Panc1 (cell line): ENCODE measurements at regions not wholly inside any gene's neighbourhood (a gene's known extent, or its start where the extent isn't known, plus 50 kb on each side); places are given as distances from the start of the nearest gene placed in this dataset.

Experiments
- ATAC-seq: fragments of 200-7000 bp; cut with Tn5 transposase; 2 replicates; pipeline ENCODE4 v1.9.1; 2020; ENCODE audit warnings: mild to moderate bottlenecking, moderate library complexity
- BruUV-seq: library from RNA; stranded (reverse); fragments of 400-500 nt; replicated peaks from 2 replicates; lab custom pipeline; 2021; lab: Mats Ljungman, UMichigan
- CTCF ChIA-PET: fragments of 300-600 bp; sonication (Branson Sonifier 250); formaldehyde crosslinking; loops from one replicate; lab custom pipeline; 2022; ENCODE audit warnings: antibody characterized with exemption; lab: Charles Lee
- POLR2A ChIA-PET: fragments of 300-600 bp; sonication (Branson Sonifier 250); formaldehyde crosslinking; loops from one replicate; lab custom pipeline; 2022; ENCODE audit warnings: antibody characterized with exemption; lab: Charles Lee
- DNase-seq: peaks from one replicate; pipeline ENCODE4 v3.0.0-alpha.2; 2010; ENCODE audit warnings: low read depth, low spot score
- H3K27ac ChIP-seq: 2 replicates; pipeline ENCODE4 v1.5.1; 2011; ENCODE audit warnings: mild to moderate bottlenecking, low read length, inconsistent platforms
- H3K27me3 ChIP-seq: fragments of 200-500 bp; sonication (Bioruptor generic); 2 replicates; pipeline ENCODE4 v1.6.0; 2014; ENCODE audit warnings: low read length, inconsistent platforms; ENCODE audit not compliant: control insufficient read depth, insufficient read depth
- H3K36me3 ChIP-seq: fragments of 200-500 bp; sonication (Bioruptor generic); 2 replicates; pipeline ENCODE4 v1.5.1; 2014; ENCODE audit warnings: inconsistent platforms, mild to moderate bottlenecking, low read length, moderate library complexity; ENCODE audit not compliant: control insufficient read depth, insufficient read depth
- H3K4me1 ChIP-seq: 2 replicates; pipeline ENCODE4 v1.5.1; 2011; ENCODE audit warnings: inconsistent platforms, mild to moderate bottlenecking, low read length, moderate library complexity; ENCODE audit not compliant: control insufficient read depth, insufficient read depth
- H3K4me3 ChIP-seq, 2 experiments: 2 replicates each; pipeline ENCODE4 v1.5.1; 2011 to 2012; ENCODE audit warnings: low read depth in 2 of 2, low read length in 2 of 2, mild to moderate bottlenecking in 2 of 2, inconsistent platforms in 1 of 2, moderate library complexity in 1 of 2
- H3K9me3 ChIP-seq: fragments of 200-500 bp; sonication (Bioruptor generic); 2 replicates; pipeline ENCODE4 v1.5.1; 2014; ENCODE audit warnings: low read depth, mild to moderate bottlenecking, inconsistent platforms, low read length, moderate library complexity; ENCODE audit not compliant: control insufficient read depth, insufficient read depth
- POLR2AphosphoS5 ChIP-seq: IDR thresholded peaks from 2 replicates; pipeline ENCODE4 v1.6.1; 2012; ENCODE audit warnings: mild to moderate bottlenecking, low read depth, low read length, moderate library complexity
- SIN3A ChIP-seq: IDR thresholded peaks from 2 replicates; pipeline ENCODE4 v1.6.1; 2012; ENCODE audit warnings: low read depth, mild to moderate bottlenecking, low read length, moderate library complexity, borderline replicate concordance; ENCODE audit not compliant: insufficient read depth
- TCF7L2 ChIP-seq: IDR thresholded peaks from 2 replicates; pipeline ENCODE4 v1.6.1; 2011; ENCODE audit warnings: mild to moderate bottlenecking, low read depth, low read length, inconsistent platforms
- in situ Hi-C: cut with HindIII; loops from 2 replicates; pipeline ENCODE4 v1.10.0; 2016; ENCODE audit warnings: low sequenced_read_pairs, low pct_unique_long_range_greater_than_20kb
- intact Hi-C: fragments of 100-400 bp; cut with micrococcal nuclease; formaldehyde crosslinking; loops from one replicate; pipeline ENCODE4 v1.10.0; 2022; ENCODE audit not compliant: unreplicated experiment
- TF ChIP-seq, protein P1 (sequence below): fragments of 450-650 bp; IDR thresholded peaks from 2 replicates; pipeline ENCODE4 v1.5.1; 2017; ENCODE audit warnings: mild to moderate bottlenecking
- TF ChIP-seq, protein P2 (sequence below), 2 experiments: IDR thresholded peaks; 2 replicates each; pipeline ENCODE4 v1.6.1; 2011 to 2012; ENCODE audit warnings: low read depth in 2 of 2, control low read depth in 1 of 2, low read length in 1 of 2, mild to moderate bottlenecking in 1 of 2, moderate library complexity in 1 of 2; ENCODE audit not compliant: insufficient read depth in 1 of 2

DNA sequence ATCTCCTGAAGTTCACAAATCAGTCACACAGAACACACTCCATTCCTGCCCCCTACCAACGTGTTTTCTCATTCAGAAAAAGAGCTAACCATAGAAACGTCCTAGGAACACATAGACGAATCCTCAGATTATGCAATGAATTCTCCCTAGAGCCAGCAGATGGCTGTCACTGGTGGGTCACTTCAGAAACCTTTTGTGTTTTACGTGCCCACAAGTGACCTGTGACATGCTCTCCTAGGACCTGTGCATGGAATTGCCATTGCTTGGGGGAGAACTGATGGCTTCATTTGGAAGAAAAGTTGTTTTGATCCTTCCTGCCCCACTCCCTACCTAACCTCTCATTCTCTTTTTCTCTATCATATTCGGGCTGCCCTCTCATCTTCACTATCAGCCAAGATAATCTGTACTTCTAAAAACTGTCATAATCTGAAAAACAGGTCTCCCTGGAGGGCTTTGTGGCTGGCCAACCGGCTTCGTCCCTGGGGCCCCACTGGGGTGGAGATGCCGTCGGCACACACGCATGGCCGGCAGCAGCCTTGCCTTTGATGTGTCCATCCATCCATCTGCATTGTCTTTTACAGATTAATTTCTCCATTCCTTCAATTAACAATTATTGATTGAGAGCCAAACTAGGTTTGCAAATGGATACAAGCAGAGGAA is 144.1 kb upstream of the SERP2 start:
- ChIA-PET POLR2A (no interaction called here), CTCF (no interaction called here)
- no peaks in the 10 kb centered on the region for H3K4me1 ChIP-seq
- no peak overlapping the region for H3K27ac ChIP-seq
- intact Hi-C loops = no loop called here
- H3K27me3 ChIP-seq = no peaks in the 10 kb centered on the region
- no peak overlapping the region for H3K4me3 ChIP-seq
- in situ Hi-C loops = no loop called here
- ATAC-seq = no peak
- BruUV-seq = no TSS peak
- TF ChIP-seq POLR2AphosphoS5 (no peak), TCF7L2 (no peak), SIN3A (no peak)
- TF ChIP-seq, protein P1, sequence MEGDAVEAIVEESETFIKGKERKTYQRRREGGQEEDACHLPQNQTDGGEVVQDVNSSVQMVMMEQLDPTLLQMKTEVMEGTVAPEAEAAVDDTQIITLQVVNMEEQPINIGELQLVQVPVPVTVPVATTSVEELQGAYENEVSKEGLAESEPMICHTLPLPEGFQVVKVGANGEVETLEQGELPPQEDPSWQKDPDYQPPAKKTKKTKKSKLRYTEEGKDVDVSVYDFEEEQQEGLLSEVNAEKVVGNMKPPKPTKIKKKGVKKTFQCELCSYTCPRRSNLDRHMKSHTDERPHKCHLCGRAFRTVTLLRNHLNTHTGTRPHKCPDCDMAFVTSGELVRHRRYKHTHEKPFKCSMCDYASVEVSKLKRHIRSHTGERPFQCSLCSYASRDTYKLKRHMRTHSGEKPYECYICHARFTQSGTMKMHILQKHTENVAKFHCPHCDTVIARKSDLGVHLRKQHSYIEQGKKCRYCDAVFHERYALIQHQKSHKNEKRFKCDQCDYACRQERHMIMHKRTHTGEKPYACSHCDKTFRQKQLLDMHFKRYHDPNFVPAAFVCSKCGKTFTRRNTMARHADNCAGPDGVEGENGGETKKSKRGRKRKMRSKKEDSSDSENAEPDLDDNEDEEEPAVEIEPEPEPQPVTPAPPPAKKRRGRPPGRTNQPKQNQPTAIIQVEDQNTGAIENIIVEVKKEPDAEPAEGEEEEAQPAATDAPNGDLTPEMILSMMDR = no peak
- TF ChIP-seq, protein P2, sequence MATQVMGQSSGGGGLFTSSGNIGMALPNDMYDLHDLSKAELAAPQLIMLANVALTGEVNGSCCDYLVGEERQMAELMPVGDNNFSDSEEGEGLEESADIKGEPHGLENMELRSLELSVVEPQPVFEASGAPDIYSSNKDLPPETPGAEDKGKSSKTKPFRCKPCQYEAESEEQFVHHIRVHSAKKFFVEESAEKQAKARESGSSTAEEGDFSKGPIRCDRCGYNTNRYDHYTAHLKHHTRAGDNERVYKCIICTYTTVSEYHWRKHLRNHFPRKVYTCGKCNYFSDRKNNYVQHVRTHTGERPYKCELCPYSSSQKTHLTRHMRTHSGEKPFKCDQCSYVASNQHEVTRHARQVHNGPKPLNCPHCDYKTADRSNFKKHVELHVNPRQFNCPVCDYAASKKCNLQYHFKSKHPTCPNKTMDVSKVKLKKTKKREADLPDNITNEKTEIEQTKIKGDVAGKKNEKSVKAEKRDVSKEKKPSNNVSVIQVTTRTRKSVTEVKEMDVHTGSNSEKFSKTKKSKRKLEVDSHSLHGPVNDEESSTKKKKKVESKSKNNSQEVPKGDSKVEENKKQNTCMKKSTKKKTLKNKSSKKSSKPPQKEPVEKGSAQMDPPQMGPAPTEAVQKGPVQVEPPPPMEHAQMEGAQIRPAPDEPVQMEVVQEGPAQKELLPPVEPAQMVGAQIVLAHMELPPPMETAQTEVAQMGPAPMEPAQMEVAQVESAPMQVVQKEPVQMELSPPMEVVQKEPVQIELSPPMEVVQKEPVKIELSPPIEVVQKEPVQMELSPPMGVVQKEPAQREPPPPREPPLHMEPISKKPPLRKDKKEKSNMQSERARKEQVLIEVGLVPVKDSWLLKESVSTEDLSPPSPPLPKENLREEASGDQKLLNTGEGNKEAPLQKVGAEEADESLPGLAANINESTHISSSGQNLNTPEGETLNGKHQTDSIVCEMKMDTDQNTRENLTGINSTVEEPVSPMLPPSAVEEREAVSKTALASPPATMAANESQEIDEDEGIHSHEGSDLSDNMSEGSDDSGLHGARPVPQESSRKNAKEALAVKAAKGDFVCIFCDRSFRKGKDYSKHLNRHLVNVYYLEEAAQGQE (IDR thresholded peaks at IDR 0.05; ENCODE audit: insufficient read depth in 1 of 2, low read depth in 2 of 2, low read length in 1 of 2) = no peak
- H3K36me3 ChIP-seq = no peaks in the 10 kb centered on the region
- no peaks in the 10 kb centered on the region for H3K9me3 ChIP-seq
- DNase-seq = no peak

DNA sequence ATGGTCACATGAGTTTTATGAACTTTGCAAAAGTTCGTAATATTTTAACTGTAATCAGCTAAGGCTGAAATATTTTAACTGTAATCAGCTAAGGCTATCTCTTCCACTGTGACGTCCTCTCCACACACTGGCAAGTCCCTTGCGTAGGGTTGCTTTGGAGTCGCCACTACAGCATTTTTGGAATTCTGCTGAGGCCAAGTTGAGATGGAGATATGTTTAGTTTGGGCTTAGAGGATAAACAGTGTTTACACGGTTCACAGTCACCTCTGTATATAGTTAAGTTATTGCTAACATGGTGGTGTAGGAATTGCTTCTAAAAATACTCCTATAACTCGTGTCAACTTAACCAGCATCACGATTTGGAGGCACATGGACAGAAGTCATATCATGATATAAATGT is 143.6 kb upstream of the SERP2 start:
- no peaks in the 10 kb centered on the region for H3K27me3 ChIP-seq
- H3K4me3 ChIP-seq = no peak overlapping the region
- CTCF ChIA-PET = no interaction called here
- no peak overlapping the region for H3K27ac ChIP-seq
- H3K36me3 ChIP-seq = no peaks in the 10 kb centered on the region
- BruUV-seq = no TSS peak
- H3K9me3 ChIP-seq = no peaks in the 10 kb centered on the region
- no peak for DNase-seq
- H3K4me1 ChIP-seq = no peaks in the 10 kb centered on the region
- ATAC-seq = no peak
- in situ Hi-C loops (no loop called here), intact Hi-C loops (no loop called here)
- POLR2A ChIA-PET = no interaction called here
- TF ChIP-seq POLR2AphosphoS5 (no peak), SIN3A (no peak), TCF7L2 (no peak)
- TF ChIP-seq, protein P1 = no peak
- TF ChIP-seq, protein P2 (IDR thresholded peaks at IDR 0.05; ENCODE audit: insufficient read depth in 1 of 2, low read depth in 2 of 2, low read length in 1 of 2) = no peak
